GM08714 (cell line): ENCODE measurements at regions not wholly inside any gene's neighbourhood (a gene's known extent, or its start where the extent isn't known, plus 50 kb on each side); places are given as distances from the start of the nearest gene placed in this dataset.

Source experiments
- H3K4me3 ChIP-seq: fragments of 200-500 bp; sonication (Bioruptor generic); 2 replicates; pipeline ENCODE4 v1.5.1; 2014; ENCODE audit warnings: mild to moderate bottlenecking, low read length, inconsistent platforms
- ZNF274 ChIP-seq: IDR thresholded peaks from 2 replicates; pipeline ENCODE4 v1.6.1; 2012; ENCODE audit warnings: mild to moderate bottlenecking, low read depth, low read length

DNA sequence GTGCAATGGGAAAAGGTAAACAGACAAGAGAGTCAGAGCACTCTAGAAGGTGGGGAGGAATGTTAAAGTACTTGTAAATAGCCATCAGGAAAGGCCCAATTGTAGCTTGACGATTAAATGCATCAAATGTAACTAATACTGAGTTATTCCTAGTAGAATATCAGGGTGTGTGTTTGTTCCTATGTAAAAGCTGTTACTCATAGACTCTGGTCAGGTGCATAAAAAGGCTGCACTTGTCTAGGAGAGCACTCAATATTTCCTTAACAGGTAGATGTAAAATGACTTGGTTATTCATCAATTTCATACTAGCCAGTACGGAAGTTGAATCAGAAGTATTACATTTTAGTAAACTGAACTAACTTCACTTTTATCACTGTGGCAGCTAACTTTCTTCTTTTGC lies 179.7 kb upstream of the AGR3 start:
- no peak for TF ChIP-seq ZNF274
- H3K4me3 ChIP-seq = no peak overlapping the region

DNA sequence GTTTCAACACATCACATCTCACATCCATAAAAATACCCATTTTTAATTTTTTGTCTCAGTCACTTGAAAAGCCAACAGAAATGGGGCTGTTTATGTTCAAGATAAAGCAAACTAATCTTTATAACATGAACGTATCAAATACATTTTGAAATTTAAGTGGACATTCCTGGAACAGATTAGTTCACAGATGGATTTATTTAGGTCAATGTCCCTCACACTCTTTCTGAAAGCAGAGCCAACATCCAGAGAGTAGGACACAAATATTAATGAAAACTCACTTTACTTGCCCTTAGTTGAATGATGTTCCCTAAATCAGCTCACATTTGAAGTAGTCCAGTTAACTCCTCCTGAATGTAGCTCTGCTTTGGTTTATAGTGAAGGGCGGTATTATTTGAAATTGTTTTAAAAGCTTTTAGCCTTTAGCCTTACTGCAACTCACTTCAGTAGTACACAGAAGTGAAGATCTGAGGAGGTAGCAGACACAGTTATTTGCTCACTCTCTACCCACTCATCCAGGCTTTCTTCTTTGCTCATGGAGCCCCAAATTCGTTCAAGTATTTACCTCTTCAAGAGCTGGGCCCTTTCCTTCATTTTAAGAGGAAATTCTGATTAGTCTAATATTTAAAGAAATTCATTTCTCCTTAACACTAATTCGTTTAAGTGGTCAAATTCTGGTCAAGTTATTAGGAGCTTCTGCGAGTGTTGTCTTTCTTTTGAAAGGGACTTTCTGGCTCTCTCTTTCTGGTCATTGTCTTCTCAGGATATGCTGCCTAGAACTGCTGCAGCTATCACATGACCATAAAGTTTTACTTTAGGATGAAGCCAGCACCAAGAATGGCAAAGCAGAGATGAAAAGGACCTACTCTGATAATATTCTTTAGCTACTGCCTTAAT lies 180.6 kb upstream of the AGR3 start:
- no peak for TF ChIP-seq ZNF274
- no peak overlapping the region for H3K4me3 ChIP-seq

DNA sequence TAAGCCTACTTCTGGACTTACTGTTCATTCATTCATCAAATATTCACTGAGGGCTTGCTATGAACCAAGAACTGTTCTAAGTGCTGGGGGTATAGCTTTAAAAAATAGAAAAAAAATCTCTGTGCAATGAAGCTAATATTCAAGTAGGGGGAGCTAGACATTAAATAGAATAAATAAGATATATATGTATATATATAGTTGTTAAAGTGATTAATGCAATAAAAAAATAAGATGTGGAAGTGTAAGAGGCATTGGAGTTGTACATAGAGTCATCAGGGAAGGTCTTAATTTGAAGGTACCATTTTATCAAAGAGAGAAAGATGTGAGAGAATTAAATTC lies 181.2 kb upstream of the AGR3 start:
- H3K4me3 ChIP-seq = no peak overlapping the region
- no peak for TF ChIP-seq ZNF274

DNA sequence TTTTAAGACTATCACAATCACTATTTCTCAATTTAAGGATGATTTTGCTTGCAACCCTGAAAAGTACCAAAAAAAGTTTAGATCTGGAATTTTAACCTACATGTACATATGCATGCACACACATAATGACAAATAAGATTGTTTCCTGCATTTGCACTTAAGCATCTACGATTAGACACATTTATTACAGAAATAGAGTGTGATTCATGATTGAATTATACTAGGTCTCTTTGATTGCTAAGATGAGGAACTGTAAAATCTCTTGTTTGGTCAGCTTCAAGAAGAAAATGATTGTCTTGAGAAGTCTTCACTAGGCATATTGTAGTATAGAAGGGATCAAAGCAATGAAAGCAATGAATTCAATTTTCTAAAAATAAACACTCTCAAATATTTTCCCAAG lies 185.9 kb upstream of the AGR3 start:
- TF ChIP-seq ZNF274 = no peak

DNA sequence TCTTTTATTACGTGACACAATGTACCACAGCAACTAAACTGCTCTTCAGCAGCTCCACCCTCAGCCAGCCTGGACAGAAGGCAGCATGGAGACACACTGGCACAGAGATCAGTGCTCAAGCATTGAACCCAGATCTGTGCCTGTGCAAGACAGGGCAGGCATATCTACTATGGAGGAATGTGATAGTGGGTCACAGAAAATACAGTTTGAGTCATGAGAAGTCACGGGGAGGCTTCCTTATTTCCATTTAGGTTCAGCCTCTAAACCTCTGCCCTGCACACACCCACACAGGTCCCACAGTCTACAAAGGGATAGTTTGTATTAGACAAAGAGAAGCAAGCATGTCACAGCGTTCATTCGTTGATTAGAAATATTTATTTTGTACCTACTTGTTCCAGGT lies 187.4 kb upstream of the AGR3 start:
- TF ChIP-seq ZNF274 = no peak

More for the DNA sequence above, 185.9 kb upstream of the AGR3 start:
- H3K4me3 ChIP-seq = no peak overlapping the region

DNA sequence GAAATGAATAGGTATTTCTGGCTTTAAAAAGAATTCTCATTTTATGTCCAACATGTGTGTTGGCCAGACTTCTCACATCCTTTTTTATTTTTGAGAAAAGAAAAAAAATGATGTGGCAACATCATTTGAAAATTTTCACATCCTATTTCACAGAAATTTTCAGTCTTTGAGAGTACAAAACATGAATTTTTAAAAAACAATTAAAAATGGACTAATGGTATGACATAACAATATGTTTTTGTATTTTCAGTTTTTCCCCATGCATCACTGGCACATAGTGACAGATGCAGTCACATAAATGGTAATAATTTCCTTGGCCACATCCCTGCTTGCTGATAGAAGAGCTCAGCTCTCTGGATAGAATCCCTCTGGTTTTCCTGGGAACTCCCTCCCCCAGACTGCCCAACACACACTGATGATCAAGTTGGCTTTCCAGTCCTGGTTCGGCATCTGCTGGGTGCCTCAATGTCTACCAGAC lies 188.5 kb upstream of the AGR3 start:
- no peak for TF ChIP-seq ZNF274
- H3K4me3 ChIP-seq = no peak overlapping the region

More for the DNA sequence above, 187.4 kb upstream of the AGR3 start:
- no peak overlapping the region for H3K4me3 ChIP-seq

DNA sequence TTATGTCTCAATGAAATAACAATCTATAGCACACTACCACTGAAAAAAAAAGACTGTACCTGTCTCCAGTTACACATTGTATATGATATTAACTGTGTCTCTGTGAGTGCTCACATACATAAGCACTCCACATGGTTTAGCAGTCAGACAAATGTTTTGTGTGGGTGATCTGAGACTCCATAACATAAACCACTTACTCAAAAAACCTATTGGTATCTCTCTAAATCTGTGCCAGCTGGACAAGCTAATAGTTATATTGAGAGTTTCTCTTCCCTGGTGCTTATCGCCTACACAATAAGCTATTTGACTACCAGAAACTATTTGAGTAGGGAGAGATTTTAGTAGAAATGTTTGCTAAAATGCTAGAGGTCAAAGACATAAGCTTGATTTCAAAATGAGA lies 190.1 kb upstream of the AGR3 start:
- no peak overlapping the region for H3K4me3 ChIP-seq
- TF ChIP-seq ZNF274 = no peak

DNA sequence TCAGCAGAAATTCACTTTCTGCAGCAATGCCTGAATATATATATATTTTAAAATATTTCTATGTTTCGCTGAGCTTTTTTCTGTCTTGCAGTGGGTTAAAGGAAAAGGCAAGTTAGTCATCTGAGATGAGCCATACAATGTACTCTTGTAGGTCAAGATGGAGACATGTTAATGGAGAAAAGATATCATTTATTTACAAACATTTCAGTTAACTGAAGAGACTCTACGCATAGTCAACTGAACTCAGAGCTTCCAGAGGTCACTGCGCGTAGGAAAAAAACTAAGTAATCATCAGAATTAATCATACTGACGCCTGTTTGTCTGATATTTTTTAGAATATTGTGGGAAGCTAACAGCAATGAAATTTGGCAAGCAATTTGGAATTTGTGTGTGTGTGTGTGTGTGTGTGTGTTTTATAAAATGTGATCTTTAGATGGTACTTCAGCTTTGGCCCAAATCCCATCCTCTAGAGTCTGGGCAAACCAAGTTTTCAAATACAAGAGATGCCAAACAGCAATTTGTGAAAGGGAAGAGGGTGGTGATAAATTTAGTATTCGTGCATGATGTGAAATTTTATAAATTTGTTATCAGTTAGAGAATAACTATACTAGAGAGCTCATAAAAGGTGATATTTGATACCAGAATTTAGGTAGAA lies 193.9 kb upstream of the AGR3 start:
- H3K4me3 ChIP-seq = no peak overlapping the region
- no peak for TF ChIP-seq ZNF274

DNA sequence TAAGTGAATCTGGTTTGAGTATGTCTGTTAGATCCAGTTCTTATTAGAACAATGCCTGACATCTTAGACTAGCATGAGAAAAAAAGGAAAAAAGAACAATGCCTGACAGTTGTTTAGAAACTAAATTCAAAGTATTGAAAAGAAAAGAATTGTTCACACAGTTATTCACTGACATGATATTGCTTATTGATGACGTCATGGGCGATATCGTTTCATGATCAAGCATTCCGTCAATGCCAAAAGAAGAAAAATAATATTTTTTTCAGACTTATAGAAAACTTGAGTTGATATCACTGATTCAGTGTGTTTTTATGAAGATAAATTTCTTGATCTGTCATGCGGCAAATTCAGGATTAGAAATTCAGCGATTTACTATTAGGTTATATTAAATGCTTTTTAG lies 196.5 kb upstream of the AGR3 start:
- TF ChIP-seq ZNF274 = no peak
- H3K4me3 ChIP-seq = no peak overlapping the region

DNA sequence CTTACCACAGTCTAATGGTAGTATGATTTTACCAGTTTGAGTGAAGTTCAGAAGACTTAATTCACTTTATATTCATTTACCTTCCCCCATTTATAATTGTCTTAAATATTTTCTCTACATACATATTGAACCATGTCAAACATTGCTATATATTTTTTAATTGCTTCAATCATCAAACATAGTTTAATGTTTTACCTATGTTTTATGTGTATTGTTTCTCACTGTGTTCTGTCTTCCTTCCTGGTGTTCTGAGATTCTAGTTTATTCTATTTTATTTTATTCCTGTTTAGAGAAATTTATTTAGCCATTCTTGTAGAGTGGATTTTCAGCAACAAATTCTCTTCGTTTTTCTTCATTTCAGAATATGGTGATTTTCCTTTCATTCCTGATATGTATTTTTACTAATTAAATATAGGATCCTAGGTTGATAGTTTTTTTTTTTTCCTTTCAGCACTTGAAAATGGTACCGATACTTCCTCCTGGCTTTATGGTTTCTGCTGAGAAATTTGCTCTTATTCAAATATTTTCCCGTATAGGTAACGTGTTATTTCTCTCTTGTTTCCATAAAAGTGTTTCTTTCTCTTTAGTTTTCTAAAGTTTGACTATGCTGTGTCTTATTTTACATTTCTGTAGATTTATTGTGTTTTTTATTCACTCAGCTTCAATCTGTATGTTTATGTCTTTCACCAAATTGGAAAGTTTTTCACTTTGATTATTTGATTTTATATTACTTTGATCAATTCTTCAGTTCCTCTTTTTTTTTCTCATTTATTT lies 201.8 kb upstream of the AGR3 start:
- H3K4me3 ChIP-seq = no peak overlapping the region
- no peak for TF ChIP-seq ZNF274

DNA sequence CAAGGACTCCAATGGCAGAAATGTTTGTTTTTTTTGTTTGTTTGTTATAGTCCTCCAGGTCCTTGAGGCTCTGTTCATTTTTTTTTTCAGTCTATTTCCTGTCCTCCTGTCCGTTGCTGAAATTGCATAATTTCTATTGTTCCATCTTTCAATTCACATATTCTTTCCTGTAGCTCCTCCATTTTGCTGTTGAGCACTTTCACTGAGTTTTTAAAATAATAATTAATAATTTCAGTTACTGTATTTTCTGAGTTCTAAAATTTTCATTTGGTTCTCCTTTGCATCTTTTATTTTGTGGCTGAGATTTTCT lies 202.3 kb upstream of the AGR3 start:
- H3K4me3 ChIP-seq = no peak overlapping the region
- no peak for TF ChIP-seq ZNF274

DNA sequence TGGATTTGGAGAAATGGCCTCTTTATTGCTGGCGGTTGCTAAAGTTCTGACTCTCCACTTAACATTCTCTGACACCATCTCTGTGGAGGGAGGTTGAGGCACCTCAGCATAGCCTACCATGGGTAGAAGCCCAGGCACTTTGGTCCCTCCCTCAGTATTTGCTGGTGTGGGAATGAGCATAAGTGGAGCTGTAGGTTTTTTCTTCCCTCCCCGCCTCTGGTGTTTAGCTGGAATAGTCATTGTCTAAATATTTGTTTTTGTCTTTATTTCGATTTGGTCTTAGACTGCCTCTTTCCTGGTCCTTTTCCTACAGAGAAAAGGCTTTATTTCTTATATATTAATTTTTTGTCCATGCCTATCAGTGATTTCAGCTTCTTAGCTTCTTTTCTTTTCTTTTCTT lies 203.4 kb upstream of the AGR3 start:
- no peak for TF ChIP-seq ZNF274
- no peak overlapping the region for H3K4me3 ChIP-seq

DNA sequence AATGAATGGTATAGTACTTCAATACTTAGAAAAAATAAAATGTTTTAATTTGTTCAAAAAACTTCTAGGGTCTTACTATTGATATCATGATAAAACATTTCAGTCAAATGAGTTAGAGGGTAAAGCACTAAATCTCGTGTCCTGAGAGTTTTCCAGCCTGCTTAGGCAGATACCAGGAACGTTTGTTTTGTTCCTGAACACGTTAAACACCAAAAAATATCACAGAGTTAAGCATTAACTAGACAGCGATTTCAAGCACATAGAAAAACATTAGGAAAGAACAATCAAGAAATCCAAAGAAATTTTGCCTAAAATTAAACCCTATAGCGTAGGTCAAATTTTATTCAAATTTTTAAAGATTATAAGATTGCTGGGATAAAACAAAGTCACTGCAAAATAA lies 204.6 kb upstream of the AGR3 start:
- no peak overlapping the region for H3K4me3 ChIP-seq
- TF ChIP-seq ZNF274 = no peak

DNA sequence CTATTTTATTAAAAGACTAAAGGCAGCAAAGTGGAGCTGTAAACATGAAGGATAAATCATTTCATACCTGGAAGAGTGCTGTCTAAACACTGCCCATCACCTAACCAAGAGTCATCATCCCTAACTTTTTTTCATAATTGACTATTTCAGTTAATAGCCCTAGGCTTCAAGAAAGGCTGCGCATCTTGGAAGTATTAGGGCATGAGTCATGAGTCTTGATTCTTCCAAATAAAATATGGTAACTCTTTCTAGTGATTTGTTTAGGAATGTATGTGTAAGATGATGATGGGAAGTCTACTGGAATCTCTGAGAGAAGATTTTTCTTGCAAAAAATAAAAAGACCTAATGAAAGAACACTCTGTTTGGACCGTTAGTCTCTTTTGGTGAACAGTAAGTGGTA lies 207.7 kb upstream of the AHR start:
- no peak for TF ChIP-seq ZNF274

DNA sequence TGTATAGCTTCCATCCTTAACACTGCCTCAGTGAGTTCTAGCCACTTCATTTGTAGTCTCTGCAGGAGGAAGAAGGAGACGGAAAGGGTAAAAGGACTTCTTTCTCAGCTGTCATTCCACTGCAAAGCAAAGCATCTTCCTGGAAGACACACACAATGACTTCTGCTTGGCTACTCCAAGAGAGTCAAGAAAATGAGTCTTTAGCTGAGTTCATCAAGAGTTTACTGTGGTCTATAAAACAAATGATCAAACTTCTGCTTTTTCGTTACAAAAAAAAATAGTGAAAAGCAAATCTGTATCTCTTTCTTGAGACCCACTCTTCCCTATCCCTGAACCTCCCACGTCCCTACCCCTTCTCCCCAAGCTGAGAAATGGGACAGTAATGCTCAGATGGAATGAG lies 205.0 kb upstream of the AHR start:
- TF ChIP-seq ZNF274 = no peak
- H3K4me3 ChIP-seq = no peak overlapping the region

More for the DNA sequence above, 207.7 kb upstream of the AHR start:
- no peak overlapping the region for H3K4me3 ChIP-seq
